ENCODE measurements at regions not wholly inside any gene's neighbourhood (a gene's known extent, or its start where the extent isn't known, plus 50 kb on each side); places are given as distances from the start of the nearest gene placed in this dataset.
"Not testable (repeated sequence)": the region's sequence is repeated elsewhere in the genome, so short reads cannot be mapped to it uniquely, and the experiment has no call there.

DNA sequence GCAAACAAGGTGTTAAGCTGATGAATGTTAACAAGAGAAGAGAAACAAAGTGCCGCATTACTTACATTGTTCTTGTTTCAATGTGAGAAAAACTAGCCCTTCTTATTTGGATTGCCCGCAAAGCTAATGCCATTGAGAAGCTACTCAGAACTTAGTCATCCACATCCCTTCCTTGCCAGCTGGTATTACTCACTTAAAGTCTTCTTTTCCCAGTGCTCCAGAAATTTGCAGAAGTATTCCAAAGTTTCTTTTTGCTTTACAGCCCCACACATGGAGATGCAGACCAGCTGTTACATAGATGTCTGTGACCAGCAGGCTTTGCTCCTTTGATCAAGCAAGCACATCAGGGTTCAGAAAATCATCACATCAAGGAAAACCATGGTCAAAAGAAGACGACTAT is 529.0 kb downstream of the TBC1D32 start:
- no peak for DNase-seq (ENCODE audit: low read depth)

DNA sequence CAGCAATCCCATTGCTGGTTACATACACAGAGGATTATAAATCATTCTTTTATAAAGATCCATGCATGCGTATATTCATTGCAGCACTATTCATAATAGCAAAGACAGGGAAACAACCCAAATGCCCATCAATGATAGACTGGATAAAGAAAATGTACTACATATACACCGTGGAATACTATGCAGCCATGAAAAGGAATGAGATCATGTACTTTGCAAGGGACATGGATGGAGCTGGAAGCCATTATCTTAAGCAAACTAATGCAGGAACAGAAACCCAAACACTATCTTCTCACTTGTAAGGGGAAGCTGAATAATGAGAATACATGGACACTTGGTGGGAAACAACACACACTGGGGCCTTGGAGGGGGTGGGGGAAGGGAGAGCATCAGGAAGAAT is 529.7 kb downstream of the TBC1D32 start:
- no peak for DNase-seq (ENCODE audit: low read depth)

DNA sequence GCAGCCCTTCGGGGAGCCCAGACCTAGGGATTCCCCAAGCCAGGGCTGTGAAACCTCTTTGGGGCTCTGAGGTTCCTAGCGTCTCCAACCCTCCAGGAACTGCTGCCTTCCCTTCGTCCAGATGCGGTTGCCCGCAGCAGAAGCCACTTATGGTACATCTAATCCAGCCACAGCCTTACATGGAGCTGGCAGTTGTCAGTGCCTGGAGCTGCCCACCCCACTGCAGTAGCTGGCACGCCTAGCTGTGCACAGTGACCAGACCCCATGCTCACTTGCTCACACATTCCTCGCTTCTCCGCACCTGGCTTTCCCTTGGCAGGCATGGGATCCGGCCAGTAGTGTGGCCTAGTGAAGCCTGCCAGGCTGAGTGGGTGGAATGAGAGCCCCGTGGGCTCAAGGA is 547.6 kb downstream of the TBC1D32 start:
- DNase-seq (ENCODE audit: low read depth) = no peak

DNA sequence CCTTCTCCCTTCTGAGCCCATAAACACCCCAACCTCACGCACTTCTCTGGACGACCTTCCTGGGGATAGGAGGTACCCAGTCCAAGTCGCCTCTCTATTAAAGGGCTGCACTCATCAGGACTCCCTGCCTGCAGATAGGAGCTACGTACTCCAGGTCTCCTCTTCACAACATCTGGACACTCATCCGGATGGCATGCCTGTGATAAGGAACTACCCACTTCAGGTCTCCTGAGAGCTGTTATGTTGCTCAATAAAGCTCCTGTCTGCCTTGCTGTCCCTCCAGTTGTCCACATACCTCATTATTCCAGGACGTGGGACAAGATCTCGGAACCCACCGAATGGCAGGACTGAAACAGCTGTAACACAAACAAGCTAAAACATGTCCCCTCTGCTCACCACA is 548.0 kb downstream of the TBC1D32 start:
- no peak for DNase-seq (ENCODE audit: low read depth)

DNA sequence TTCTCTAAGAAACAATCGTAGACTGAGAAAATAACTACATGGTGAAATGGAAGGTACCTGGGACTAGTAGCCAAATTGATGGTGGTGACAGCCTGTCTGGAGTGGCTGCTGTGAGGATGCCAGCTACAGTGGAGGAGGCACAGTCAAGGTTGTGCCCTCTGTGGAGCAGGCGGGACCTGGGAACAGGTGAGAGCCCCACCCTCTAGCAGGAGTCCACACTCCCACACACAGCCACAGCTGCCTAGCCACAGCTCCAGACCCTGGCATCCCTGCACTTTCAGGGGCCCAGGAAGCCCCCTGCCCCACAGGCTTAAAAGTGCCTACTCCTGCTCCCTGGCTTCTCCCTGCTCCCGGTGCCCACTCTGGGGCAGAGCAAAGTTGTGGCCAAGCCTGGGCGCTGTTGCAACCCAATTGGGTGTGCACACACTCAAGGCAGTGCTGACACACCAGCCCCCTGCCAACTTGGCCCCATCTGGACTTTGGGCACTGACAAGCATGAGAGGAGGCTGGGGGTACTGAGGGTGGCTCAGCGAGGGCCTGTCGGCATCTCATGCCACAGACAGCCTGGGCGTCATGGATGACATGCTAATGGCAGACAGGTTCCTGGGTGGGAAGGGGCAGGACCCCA is 548.7 kb downstream of the TBC1D32 start:
- DNase-seq (ENCODE audit: low read depth) = no peak

DNA sequence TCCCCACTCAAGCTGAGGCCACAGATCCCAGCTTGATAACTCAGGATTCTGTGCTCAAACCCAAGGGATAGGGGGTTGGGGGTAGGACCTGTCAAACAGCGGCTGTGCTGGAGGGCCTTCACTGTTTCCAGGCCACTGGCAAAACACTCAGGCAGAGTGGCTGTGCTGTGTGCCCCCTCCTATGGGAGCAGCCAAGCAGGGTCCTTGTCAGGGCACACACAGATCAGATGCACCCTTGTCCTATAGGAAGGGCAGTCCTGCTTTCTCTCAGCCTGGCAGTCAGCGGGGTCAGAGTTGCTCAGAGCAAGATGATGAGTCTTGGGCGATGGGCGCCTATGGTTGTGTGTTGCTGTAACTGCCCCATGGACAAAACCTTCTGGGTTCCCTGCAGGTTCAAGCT is 554.8 kb downstream of the TBC1D32 start:
- DNase-seq (ENCODE audit: low read depth) = no peak

DNA sequence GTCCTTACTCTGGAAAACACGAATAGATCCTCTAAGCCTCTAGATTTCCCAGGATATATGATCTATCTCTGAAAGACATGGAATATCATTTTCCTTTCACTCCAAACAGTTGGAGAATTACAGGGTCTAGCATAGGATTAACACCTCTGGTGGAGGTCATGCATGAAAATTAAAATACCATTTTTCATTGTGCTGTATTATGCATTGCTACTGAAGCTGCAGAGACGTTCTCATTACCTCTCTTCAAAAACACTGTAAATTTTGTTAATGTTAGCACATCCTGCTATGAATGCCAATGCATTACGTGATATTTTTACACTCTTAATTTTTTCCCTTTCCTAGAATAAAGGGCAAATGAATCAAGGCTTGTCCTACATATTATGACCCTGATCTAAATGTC is 558.6 kb downstream of the TBC1D32 start:
- DNase-seq (ENCODE audit: low read depth) = no peak

DNA sequence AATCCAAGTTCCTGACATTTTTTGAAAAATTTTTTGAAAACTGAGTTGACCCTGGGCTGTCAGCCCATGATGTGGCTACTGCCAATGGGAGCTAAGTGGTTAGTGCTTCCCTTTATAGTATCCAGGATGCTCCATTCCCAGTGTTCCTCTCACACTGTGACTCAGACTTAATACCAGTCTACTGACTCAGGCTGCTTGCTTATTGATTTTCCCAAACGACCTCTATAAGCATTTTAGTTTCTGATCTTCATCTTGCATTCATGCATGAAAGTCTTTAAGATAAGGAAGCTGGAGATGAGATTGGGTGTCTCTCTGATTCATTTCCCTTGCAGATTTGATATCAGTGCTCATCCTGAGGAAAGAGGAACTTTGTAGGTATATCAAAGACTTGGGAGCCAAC is 560.0 kb downstream of the TBC1D32 start:
- no peak for DNase-seq (ENCODE audit: low read depth)

DNA sequence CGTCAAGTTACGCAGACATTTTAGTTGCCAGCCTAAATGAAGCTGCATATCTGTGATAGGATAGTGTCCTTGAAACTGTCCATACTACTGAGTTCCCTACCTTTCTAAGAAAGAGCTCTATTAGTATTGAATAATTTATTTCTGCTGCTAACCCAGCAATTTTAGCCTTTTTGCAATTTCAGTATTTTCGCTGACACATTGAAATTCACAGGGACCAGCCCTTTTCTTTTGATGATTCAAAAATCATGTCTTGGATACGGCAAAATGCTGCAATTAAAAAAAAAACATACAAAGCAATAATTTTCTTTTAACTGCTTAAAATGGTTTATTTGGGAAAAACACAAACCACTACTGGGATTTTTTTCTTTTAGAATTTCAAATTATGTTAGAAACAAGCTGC is 563.3 kb downstream of the TBC1D32 start:
- DNase-seq (ENCODE audit: low read depth) = no peak

DNA sequence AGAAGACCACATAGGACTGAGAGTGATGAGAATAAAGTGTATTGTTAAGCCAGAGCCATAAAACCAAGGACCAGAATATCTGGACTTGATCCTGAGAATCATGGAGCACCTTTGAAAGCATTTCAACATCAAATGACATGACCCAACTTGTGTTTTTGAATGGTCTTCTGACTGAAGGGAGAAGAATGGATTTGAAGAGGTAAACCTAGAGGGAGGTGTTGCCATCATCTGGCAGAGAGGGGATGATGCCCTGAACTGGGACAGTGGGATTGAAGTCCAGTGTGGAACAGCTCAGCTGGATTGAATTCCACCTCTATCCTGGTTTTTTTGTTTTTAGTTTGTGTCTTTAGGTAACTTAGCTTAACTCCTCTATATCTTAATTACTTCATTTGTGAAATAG is 570.0 kb downstream of the TBC1D32 start:
- no peak for DNase-seq (ENCODE audit: low read depth)

DNA sequence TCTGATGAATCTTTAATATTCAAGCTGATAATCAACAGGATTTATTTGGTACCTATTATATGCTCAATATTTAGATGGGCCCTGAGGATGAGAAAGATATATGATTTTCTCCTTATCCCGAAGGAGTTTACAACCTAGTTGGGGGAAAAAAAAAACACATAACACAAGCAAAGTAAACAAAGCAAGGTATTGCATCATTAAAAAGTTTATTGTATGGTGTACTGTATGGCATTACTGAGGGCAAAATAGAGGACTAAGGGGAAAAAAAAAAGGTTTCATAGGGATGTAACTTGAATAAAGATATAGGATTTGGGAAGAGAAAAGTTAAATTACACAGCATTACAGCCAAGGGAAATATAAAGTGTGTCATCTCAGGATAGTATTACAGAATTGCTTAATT is 574.7 kb downstream of the TBC1D32 start:
- no peak for DNase-seq (ENCODE audit: low read depth)

DNA sequence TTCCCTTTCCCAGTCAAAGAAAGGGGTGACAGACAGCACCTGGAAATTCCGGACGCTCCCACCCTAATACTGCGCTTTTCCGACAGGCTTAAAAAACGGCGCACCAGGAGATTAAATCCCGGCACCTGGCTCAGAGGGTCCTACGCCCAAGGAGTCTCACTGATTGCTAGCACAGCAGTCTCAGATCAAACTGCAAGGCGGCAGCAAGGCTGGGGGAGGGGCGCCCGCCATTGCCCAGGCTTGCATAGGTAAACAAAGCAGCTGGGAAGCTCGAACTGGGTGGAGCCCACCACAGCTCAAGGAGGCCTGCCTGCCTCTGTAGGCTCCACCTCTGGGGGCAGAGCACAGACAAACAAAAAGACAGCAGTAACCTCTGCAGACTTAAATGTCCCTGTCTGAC is 585.7 kb downstream of the TBC1D32 start:
- DNase-seq (ENCODE audit: low read depth) = not testable (repeated sequence)

DNA sequence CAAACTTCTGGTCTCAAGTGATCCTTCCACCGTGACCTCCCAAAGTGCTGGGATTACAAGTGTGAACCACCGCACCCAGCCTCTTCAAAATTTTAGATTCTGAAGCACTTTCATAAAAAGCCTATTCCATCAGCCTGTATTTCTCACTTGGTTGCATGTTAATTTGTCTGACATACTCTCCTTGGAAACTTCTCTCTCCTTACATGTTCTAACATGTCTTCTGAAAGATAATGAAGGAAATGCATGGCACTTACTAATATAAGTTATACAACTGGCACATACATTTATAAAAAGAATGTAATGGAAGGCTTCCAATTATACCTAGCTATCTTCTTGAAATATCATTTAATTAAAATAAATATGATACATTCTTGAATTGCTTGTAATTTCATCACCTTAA is 597.5 kb downstream of the TBC1D32 start:
- no peak for DNase-seq (ENCODE audit: low read depth)

DNA sequence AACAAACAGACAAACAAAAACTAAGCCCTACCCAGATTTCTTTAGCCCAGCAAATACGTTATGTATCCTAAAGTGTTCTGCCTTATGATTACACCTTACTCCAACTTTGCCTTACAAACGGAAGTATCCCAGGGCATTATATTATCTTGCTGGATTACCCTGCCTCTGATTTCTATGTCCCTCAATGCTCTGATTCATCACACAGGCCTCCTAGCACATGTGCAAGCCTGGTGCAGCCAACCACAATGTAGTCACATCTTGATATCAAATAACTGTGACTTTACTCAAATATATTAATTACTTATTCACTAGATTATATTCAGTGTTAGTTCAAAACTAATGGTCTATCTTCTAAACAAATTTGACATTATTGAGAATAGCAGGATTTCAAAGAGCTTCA is 598.6 kb downstream of the TBC1D32 start:
- DNase-seq (ENCODE audit: low read depth) = no peak

DNA sequence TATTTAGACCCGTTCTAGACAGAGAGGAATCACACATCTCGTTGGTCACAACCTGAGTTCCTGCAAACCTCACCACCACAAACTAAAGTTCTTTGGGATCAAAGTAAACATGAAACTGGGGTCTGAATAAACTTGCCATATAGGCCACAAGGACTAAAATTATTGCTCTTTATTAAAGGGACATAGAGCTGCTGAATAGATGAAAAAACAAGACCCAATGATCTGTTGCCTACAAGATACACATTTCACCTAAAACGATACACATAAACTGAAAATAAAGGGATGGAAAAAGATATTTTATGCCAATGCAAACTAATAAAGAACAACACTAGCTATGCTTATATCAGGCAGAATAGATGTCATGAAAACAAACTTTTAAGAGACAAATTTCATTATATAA is 623.0 kb downstream of the TBC1D32 start:
- no peak for DNase-seq (ENCODE audit: low read depth)

DNA sequence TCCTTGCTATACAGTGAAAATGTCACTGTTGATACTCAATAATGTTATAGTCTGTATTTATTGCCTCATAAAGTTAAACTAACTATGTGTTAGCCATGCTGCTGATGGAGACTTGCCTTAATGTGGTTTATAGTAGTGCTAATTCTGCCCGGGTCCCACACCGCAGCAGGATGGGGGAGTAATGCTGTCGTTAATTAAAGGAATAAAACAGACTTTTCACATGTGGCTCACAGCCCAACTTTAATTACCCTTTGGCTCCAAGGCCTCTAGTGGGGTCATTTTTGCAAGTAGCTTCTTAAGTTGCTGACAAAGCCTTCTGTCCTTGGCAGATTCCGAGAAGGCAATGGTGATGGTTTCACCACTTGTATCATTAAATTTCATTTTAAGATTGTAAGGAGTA is 634.3 kb downstream of the TBC1D32 start:
- no peak for DNase-seq (ENCODE audit: low read depth)

DNA sequence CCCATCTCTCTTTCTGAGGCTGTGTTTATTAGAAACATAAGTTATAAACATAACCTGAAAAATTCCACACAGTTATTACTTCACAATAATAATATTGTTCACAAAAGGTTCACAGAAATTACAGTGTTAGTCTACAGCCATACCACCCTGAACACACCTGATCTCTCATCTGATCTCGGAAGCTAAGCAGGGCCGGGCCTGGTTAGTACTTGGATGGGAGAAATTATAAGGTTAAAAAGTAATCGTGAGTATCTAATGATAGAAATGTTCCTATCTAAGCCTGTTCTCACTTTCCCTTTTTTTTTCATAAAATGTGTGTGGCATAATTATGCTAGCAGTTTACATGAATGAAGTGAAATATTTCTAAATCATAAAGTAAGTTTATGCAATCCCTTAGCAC is 647.8 kb downstream of the TBC1D32 start:
- DNase-seq (ENCODE audit: low read depth) = no peak

DNA sequence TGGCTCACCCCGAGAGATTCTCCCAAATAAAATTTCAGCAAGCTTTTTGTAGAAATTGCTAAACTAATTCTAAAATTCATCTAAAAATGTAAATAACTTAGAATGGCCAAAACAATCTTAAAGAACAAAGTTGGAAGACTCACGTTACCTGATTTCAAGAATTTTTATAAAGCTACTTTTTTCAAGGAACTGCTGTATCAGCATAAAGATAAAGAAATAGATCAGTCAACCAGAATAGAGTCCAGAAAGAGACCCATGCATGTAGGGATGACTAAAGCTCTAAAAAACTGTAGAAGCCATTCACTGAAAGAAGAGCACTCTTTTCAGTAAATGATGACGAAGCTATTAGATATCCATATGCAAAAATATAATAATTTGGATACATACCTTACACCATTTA is 652.1 kb downstream of the TBC1D32 start:
- DNase-seq (ENCODE audit: low read depth) = no peak

DNA sequence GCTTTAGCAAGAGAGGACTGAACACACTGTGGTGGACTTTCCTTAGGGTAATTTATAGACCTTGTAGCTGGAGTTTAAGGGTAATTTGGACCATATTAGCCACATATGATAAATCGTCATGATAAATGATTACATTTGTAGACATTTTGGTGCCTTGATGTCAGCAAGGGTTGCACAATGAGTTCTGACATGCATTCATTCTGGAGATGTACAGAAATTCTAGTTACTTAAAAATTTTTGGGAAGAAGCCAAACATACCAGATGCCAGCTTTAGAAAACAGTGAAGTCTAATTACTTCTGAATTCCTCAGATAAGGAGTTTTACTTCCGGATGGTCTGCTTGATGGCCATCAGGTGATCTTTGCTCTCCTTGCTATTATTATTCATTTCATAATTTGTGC is 653.1 kb downstream of the TBC1D32 start:
- DNase-seq (ENCODE audit: low read depth) = no peak

DNA sequence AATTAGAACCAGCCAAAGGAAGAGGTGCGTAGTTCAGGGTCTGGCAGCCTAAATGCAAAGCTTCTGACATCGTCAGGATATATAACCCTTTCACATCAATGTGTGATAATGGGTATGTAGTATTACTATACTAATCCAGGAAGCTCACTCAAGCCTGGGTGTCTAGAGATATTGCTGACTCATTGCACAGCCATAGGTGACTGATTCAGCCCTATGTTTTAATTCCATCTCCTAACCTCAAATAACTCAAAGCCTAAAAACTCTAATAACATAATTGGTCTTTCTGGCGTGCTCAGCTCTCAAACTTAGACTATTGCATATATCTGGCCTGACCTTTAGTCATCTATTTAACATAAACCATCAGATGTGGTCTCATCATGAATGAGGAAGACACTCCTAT is 658.4 kb downstream of the TBC1D32 start:
- no peak for DNase-seq (ENCODE audit: low read depth)

DNA sequence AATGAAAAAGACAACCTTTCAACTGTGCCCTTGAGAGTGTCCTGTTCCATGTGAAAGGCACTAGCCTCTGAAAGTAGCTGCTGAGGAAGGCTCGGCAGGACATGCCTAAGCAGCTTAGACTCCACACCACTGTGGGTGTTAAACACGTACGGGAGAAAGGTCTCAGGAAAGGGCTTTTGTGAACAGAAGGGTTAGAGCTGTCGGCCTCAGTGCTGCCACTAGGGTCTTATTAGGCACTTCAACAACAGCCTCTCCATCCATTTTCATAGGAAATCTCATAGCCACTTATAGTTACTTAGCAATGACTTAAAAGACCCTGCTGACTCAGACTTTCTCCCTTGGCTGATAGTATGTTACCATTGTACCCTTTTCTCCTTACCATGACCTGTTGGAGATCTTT is 662.8 kb downstream of the TBC1D32 start:
- DNase-seq (ENCODE audit: low read depth) = no peak

DNA sequence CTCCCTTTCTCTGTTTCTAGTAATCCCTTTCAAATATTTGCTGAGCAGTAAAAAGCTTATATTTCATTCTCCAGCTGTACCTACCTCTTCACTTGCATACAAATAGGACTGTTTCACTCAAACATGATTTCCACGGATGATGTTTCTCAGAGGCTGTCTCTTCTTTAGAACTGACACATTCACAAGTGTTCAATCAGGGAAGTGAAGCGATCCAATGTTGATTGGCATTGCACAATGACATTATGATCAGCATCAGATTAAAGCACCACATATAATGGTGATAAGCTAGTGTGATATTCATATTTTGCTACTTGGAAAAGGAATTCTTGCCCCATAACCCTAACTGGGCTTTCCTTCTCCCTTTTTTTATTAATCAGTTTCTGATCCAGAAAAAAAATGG is 681.8 kb downstream of the TBC1D32 start:
- no peak for DNase-seq (ENCODE audit: low read depth)

DNA sequence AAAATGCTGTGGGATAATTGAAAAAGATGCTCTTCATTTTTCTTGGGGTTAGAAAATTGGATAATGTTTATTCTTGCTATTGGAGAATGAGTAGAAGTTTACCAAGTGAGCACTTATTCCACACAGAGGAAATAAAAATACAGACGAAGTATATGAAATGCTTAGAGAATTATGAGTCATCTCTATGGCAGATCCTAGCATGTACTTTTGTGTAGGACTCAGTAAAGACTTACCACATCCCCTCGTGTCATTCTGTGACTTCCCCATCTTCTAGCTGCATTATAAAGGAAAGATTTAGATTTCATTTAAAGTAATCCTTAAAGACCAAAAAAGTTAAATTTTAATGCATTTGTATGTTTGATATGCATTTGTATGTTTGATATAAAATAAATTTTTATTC is 685.6 kb downstream of the TBC1D32 start:
- DNase-seq (ENCODE audit: low read depth) = no peak

DNA sequence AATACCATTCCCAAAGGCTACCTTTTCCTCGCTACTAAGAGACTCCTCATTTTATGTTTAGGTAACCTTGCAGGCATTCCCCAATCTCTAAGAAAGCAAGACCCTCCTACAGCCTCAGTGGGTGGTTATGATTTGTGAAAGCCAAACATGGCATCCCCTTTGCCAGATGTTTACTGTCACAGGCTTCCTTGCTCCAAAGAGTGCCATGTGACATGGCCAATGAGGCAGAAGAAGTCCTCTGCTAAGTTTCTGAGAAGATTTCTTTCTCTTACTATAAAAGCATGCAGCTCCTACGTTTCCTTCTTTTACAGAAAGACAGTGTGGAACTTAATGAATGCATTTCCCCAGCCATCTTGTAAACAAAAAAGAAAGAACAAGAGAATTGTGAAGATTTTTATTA is 688.2 kb downstream of the TBC1D32 start:
- DNase-seq (ENCODE audit: low read depth) = no peak

DNA sequence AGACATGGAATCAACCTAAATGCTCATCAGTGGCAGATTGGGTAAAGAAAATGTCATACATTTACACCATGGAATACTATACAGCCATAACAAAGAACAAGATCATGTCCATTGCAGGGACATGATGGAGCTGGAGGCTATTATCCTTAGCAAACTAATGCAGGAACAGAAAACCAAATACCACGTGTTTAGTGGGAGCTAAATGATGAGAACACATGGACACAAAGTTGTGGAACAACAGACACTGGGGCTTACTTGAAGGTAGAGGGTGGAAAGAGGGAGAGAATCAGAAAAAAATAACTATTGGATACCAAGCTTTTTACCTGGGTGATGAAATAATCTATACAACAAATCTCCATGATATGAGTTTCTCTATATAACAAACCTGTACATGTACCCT is 701.3 kb downstream of the TBC1D32 start:
- DNase-seq (ENCODE audit: low read depth) = no peak

All from fibroblast of gingiva (primary cell).